K562 (cell line): ENCODE measurements at regions not wholly inside any gene's neighbourhood (a gene's known extent, or its start where the extent isn't known, plus 50 kb on each side); places are given as distances from the start of the nearest gene placed in this dataset.

ENCODE experiments used
- ATAC-seq: fragments of 200-7000 bp; cut with Tn5 transposase; 3 replicates; pipeline ENCODE4 v1.9.1; 2020; ENCODE audit warnings: moderate library complexity
- BruUV-seq: library from RNA; stranded (reverse); fragments of 400-500 nt; replicated peaks from 2 replicates; lab custom pipeline; 2021; lab: Mats Ljungman, UMichigan
- CTCF ChIA-PET: fragments of 300-600 bp; formaldehyde crosslinking; extraction: SDS; loops from one replicate; lab custom pipeline; 2021; ENCODE audit warnings: low intra/inter-chr PET ratio; lab: Yijun Ruan, JAX
- POLR2A ChIA-PET: fragments of 300-600, 350-650 bp; sonication (Branson Sonifier 250); formaldehyde crosslinking; extraction: SDS; loops from one replicate; lab custom pipeline; 2021; ENCODE audit warnings: antibody characterized with exemption, inconsistent platforms; lab: Yijun Ruan, JAX
- DNase-seq, 4 experiments: peaks; one replicate each; pipeline versions ENCODE4 v3.0.0 to v3.0.0-alpha.2; 2011 to 2018; ENCODE audit warnings: low spot score in 3 of 4, mixed read lengths in 3 of 4; ENCODE audit errors: extremely low read depth in 1 of 4
- FAIRE-seq: peaks from 2 replicates; lab custom pipeline; 2011; peaks lifted over from hg19 to GRCh38; lab: Jason Lieb, UNC
- H2AFZ ChIP-seq: 2 replicates; pipeline ENCODE4 v1.6.0; 2011; ENCODE audit warnings: low read depth, low read length, control low read depth, inconsistent platforms
- H3K27ac ChIP-seq: fragments of 200-600 bp; 3 replicates; pipeline ENCODE4 v1.8.0; 2011; ENCODE audit warnings: low read depth, mild to moderate bottlenecking, control low read depth, inconsistent platforms, low read length, moderate library complexity, mixed read lengths; ENCODE audit errors: extremely low read depth
- H3K27me3 ChIP-seq, 2 experiments: fragments of 300-600 bp in 1 of 2; 2 replicates in 1 of 2; 3 replicates in 1 of 2; pipeline versions ENCODE4 v1.6.0 to v1.8.0; 2011; ENCODE audit warnings: inconsistent platforms in 2 of 2, low read length in 2 of 2, mild to moderate bottlenecking in 1 of 2, mixed read lengths in 1 of 2, moderate library complexity in 1 of 2; ENCODE audit not compliant: control insufficient read depth in 2 of 2, insufficient read depth in 2 of 2
- H3K36me3 ChIP-seq: fragments of 300-600 bp; 3 replicates; pipeline ENCODE4 v1.8.0; 2011; ENCODE audit warnings: mild to moderate bottlenecking, low read length, inconsistent platforms; ENCODE audit not compliant: control insufficient read depth, insufficient read depth
- H3K4me1 ChIP-seq, 2 experiments: fragments of 200-600 bp in 1 of 2; replicated peaks in 1 of 2; 2 replicates in 1 of 2; 3 replicates in 1 of 2; pipeline versions ENCODE4 v1.5.1 to v1.8.0; 2011; ENCODE audit warnings: inconsistent platforms in 2 of 2, low read length in 2 of 2, mild to moderate bottlenecking in 1 of 2, mixed read lengths in 1 of 2, moderate library complexity in 1 of 2; ENCODE audit not compliant: control insufficient read depth in 2 of 2, insufficient read depth in 2 of 2
- H3K4me2 ChIP-seq: 2 replicates; pipeline ENCODE4 v1.6.1; 2011; ENCODE audit warnings: low read length, control low read depth, inconsistent platforms, mixed read lengths; ENCODE audit not compliant: insufficient read depth
- H3K4me3 ChIP-seq: fragments of 200-600 bp; sonication (generic), shearing (Covaris generic); 2 replicates; pipeline ENCODE4 v1.5.1; 2016; ENCODE audit warnings: control low read depth, inconsistent platforms
- H3K79me2 ChIP-seq: fragments of 200-600 bp; 3 replicates; pipeline ENCODE4 v1.8.0; 2011; ENCODE audit warnings: low read length, inconsistent platforms; ENCODE audit not compliant: control insufficient read depth, insufficient read depth
- H3K9ac ChIP-seq, 2 experiments: 2 replicates each; pipeline versions ENCODE4 v1.6.0 to v1.6.1; 2011; ENCODE audit warnings: low read depth in 2 of 2, low read length in 2 of 2, control low read depth in 1 of 2, inconsistent platforms in 1 of 2, mild to moderate bottlenecking in 1 of 2, mixed read lengths in 1 of 2; ENCODE audit not compliant: insufficient read depth in 1 of 2
- H3K9me1 ChIP-seq: one replicate; pipeline ENCODE4 v1.6.0; 2011; ENCODE audit warnings: inconsistent platforms, mild to moderate bottlenecking, low read length, moderate library complexity; ENCODE audit not compliant: control insufficient read depth, insufficient read depth
- H3K9me3 ChIP-seq: replicated peaks from 2 replicates; pipeline ENCODE4 v1.5.1; 2011; ENCODE audit warnings: low read depth, low read length, inconsistent platforms; ENCODE audit not compliant: control insufficient read depth, insufficient read depth
- H4K20me1 ChIP-seq: replicated peaks from 2 replicates; pipeline ENCODE4 v1.6.1; 2011; ENCODE audit warnings: low read length, inconsistent platforms, mixed read lengths; ENCODE audit not compliant: control insufficient read depth, insufficient read depth
- HOXB6 ChIP-seq: fragments of 250-450 bp; sonication (Bioruptor Pico); IDR thresholded peaks from 2 replicates; pipeline ENCODE4 v1.5.1; 2022; ENCODE audit warnings: mild to moderate bottlenecking, borderline replicate concordance
- ZNF707 ChIP-seq: fragments of 250-450 bp; sonication (Bioruptor Pico); conservative IDR thresholded peaks from 2 replicates; pipeline ENCODE4 v1.8.0; 2022; ENCODE audit warnings: inconsistent platforms, mild to moderate bottlenecking, moderate library complexity
- WGBS: fragments of 100-300 bp; shearing (Covaris generic); methylation state at CpG from one replicate; pipeline ENCODE4 v1.1.6; 2016; ENCODE audit warnings: low coverage, mixed read lengths; ENCODE audit not compliant: insufficient coverage; ENCODE audit errors: missing lambda C conversion rate; 5-methylcytosine and 5-hydroxymethylcytosine counted together
- in situ Hi-C: fragments of 300-500 bp; cut with MboI; formaldehyde crosslinking; loops from 4 replicates; pipeline ENCODE4 v1.15.0; 2018; ENCODE audit warnings: inconsistent platforms, mixed read lengths
- intact Hi-C: fragments of 100-400 bp; cut with micrococcal nuclease; formaldehyde crosslinking; loops from 2 replicates; pipeline ENCODE4 v1.14.2; 2022
- TF ChIP-seq, protein P1 (sequence below): sonication (generic); formaldehyde crosslinking; IDR thresholded peaks from 2 replicates; pipeline ENCODE4 v1.8.1; 2022; ENCODE audit warnings: missing genetic modification reagents

- Histone ChIP-seq H2AFZ (no peak overlapping the region), H3K36me3 (peaks cover 90% of the 10 kb centered on the region), H3K27ac (no peak overlapping the region), H4K20me1 (peaks cover 6% of the 10 kb centered on the region; the same call in 1 of the 2 replicates), H3K9me3 (no peaks in the 10 kb centered on the region), H3K79me2 (peaks cover 47% of the 10 kb centered on the region), H3K4me1 (peaks cover 0 to 18% of the 10 kb centered on the region in 2 experiments; a peak in 3 of 5 replicates), H3K4me3 (no peak overlapping the region), H3K27me3 (no peaks in the 10 kb centered on the region), H3K9ac (no peak overlapping the region), H3K9me1 (no peaks in the 10 kb centered on the region), H3K4me2 (no peak overlapping the region)
- WGBS: 71% methylated on average over 4 of the region's 4 CpGs
- ATAC-seq (peak; percentile 48), DNase-seq (no peak), FAIRE-seq (no peak)
- TF ChIP-seq, protein P1, sequence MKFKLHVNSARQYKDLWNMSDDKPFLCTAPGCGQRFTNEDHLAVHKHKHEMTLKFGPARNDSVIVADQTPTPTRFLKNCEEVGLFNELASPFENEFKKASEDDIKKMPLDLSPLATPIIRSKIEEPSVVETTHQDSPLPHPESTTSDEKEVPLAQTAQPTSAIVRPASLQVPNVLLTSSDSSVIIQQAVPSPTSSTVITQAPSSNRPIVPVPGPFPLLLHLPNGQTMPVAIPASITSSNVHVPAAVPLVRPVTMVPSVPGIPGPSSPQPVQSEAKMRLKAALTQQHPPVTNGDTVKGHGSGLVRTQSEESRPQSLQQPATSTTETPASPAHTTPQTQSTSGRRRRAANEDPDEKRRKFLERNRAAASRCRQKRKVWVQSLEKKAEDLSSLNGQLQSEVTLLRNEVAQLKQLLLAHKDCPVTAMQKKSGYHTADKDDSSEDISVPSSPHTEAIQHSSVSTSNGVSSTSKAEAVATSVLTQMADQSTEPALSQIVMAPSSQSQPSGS (CRISPR knock-in tag): no peak
- no peak for TF ChIP-seq HOXB6 (CRISPR knock-in tag)
- TF ChIP-seq ZNF707 (CRISPR knock-in tag): no peak
- intact Hi-C loops: no loop called here
- no TSS peak for BruUV-seq
- in situ Hi-C loops: no loop called here
- ChIA-PET CTCF (no interaction called here), POLR2A (interaction anchor here (1.1 to 1.4 kb wide), 4 partner anchors 10 to 58 kb away, joined by 3 to 9 read pairs (median 5); no protein-coding TSS in a partner anchor)
Observed at GRCh38 chr12:91690531-91690930, 455.1 kb downstream of the BTG1 start.
